Hepatocyte (in vitro differentiated cells): ENCODE measurements at regions not wholly inside any gene's neighbourhood (a gene's known extent, or its start where the extent isn't known, plus 50 kb on each side); places are given as distances from the start of the nearest gene placed in this dataset.

ENCODE experiments used
- DNase-seq: peaks from one replicate; pipeline ENCODE4 v3.0.0-alpha.2; 2016; ENCODE audit warnings: low spot score
- H2AFZ ChIP-seq: fragments of 200-600 bp; sonication (generic); 2 replicates; pipeline ENCODE4 v1.6.0; 2016; ENCODE audit warnings: antibody characterized with exemption, mild to moderate bottlenecking
- H3K27ac ChIP-seq: fragments of 200-600 bp; sonication (generic); 2 replicates; pipeline ENCODE4 v1.5.1; 2016; ENCODE audit warnings: mild to moderate bottlenecking
- H3K27me3 ChIP-seq: fragments of 200-600 bp; sonication (generic); 2 replicates; pipeline ENCODE4 v1.6.1; 2016
- H3K36me3 ChIP-seq: fragments of 200-600 bp; sonication (generic); replicated peaks from 2 replicates; pipeline ENCODE4 v1.5.1; 2016; ENCODE audit warnings: low read depth; ENCODE audit not compliant: insufficient read depth
- H3K4me1 ChIP-seq: fragments of 200-600 bp; sonication (generic); 2 replicates; pipeline ENCODE4 v1.5.1; 2016; ENCODE audit warnings: mild to moderate bottlenecking, moderate library complexity; ENCODE audit not compliant: insufficient read depth
- H3K4me2 ChIP-seq: fragments of 200-600 bp; sonication (generic); 2 replicates; pipeline ENCODE4 v1.6.0; 2016
- H3K4me3 ChIP-seq: fragments of 200-600 bp; sonication (generic); 2 replicates; pipeline ENCODE4 v1.5.1; 2016; ENCODE audit warnings: mild to moderate bottlenecking
- H3K79me2 ChIP-seq: fragments of 200-600 bp; sonication (generic); 2 replicates; pipeline ENCODE4 v1.6.0; 2017; ENCODE audit warnings: mild to moderate bottlenecking
- H3K9me2 ChIP-seq: fragments of 200-600 bp; sonication (generic); replicated peaks from 2 replicates; pipeline ENCODE4 v1.6.0; 2017; ENCODE audit warnings: mild to moderate bottlenecking; ENCODE audit not compliant: insufficient read depth
- H3K9me3 ChIP-seq: fragments of 200-600 bp; sonication (generic); 2 replicates; pipeline ENCODE4 v1.5.1; 2016; ENCODE audit warnings: low read depth, mild to moderate bottlenecking
- H4K20me1 ChIP-seq: fragments of 200-600 bp; sonication (generic); 2 replicates; pipeline ENCODE4 v1.6.0; 2016; ENCODE audit warnings: mild to moderate bottlenecking; ENCODE audit not compliant: insufficient read depth, poor library complexity, severe bottlenecking
- CTCF ChIP-seq: fragments of 200-600 bp; sonication (generic); IDR thresholded peaks from 2 replicates; pipeline ENCODE4 v1.5.1; 2016; ENCODE audit warnings: antibody characterized with exemption, mild to moderate bottlenecking; ENCODE audit not compliant: poor library complexity
- EZH2 ChIP-seq: fragments of 200-600 bp; sonication (generic); IDR thresholded peaks from 2 replicates; pipeline ENCODE4 v1.6.1; 2016; ENCODE audit warnings: antibody characterized with exemption, mild to moderate bottlenecking, borderline replicate concordance
- EZH2phosphoT487 ChIP-seq: fragments of 200-600 bp; sonication (generic); IDR thresholded peaks from one replicate; pipeline ENCODE4 v1.6.1; 2018; ENCODE audit warnings: antibody characterized with exemption, mild to moderate bottlenecking, low read depth, moderate library complexity; ENCODE audit not compliant: unreplicated experiment, severe bottlenecking
- WGBS: methylation state at CpG from one replicate; pipeline ENCODE4 v1.1.6; 2016; ENCODE audit warnings: low lambda C conversion rate; ENCODE audit errors: missing lambda C conversion rate; 5-methylcytosine and 5-hydroxymethylcytosine counted together

GRCh38 chr3:55305696-55306485 lies 181.2 kb downstream of the WNT5A start:
- Histone ChIP-seq H3K4me2 (no peak overlapping the region), H3K27ac (no peak overlapping the region), H3K27me3 (no peaks in the 10 kb centered on the region), H2AFZ (no peak overlapping the region), H3K9me3 (no peaks in the 10 kb centered on the region), H3K9me2 (no peaks in the 10 kb centered on the region), H3K79me2 (no peaks in the 10 kb centered on the region), H3K4me1 (no peaks in the 10 kb centered on the region), H4K20me1 (no peaks in the 10 kb centered on the region), H3K4me3 (no peak overlapping the region), H3K36me3 (no peaks in the 10 kb centered on the region)
- 73% methylated on average over 5 of the region's 5 CpGs for WGBS
- DNase-seq = no peak
- TF ChIP-seq CTCF (no peak), EZH2 (no peak), EZH2phosphoT487 (no peak)

- DNase-seq = no peak
- Histone ChIP-seq H4K20me1 (no peaks in the 10 kb centered on the region), H2AFZ (no peak overlapping the region), H3K27ac (no peak overlapping the region), H3K36me3 (no peaks in the 10 kb centered on the region), H3K79me2 (no peaks in the 10 kb centered on the region), H3K27me3 (no peaks in the 10 kb centered on the region), H3K4me1 (peaks cover 7% of the 10 kb centered on the region), H3K9me2 (no peaks in the 10 kb centered on the region), H3K9me3 (no peaks in the 10 kb centered on the region), H3K4me3 (no peak overlapping the region), H3K4me2 (no peak overlapping the region)
- no peak for TF ChIP-seq CTCF
- TF ChIP-seq EZH2 = no peak
- no peak for TF ChIP-seq EZH2phosphoT487
These were observed 186.4 kb downstream of the WNT5A start for GRCh38 chr3:55300701-55301100.

DNA sequence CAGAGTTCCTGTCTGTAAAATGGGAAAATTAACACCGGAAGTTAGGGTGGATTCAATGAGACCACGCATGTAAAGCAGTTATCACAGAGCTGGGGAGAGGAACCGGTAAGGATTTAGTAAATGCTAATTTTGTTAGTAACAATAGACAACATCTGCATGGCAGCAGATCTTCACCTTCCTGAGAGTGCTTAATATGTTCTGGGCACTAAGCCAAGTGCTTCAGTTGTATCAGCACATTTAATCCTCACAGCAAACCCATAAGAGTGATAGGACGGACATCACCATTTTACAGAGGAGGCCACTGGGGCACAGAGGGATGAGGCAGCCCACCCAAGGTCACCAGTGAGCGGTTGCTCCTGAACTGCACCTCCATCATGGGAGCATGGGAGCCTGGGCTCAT lies 189.4 kb downstream of the WNT5A start:
- no peaks in the 10 kb centered on the region for H3K36me3 ChIP-seq
- H3K9me2 ChIP-seq = no peaks in the 10 kb centered on the region
- no peak overlapping the region for H3K4me3 ChIP-seq
- H3K4me1 ChIP-seq = peaks cover 7% of the 10 kb centered on the region
- no peak overlapping the region for H3K27ac ChIP-seq
- H3K4me2 ChIP-seq = no peak overlapping the region
- WGBS = 67% methylated on average over 5 of the region's 5 CpGs
- no peak overlapping the region for H2AFZ ChIP-seq
- TF ChIP-seq EZH2 = no peak
- TF ChIP-seq CTCF = no peak
- TF ChIP-seq EZH2phosphoT487 = no peak
- no peaks in the 10 kb centered on the region for H4K20me1 ChIP-seq
- no peaks in the 10 kb centered on the region for H3K27me3 ChIP-seq
- DNase-seq = no peak
- no peaks in the 10 kb centered on the region for H3K79me2 ChIP-seq
- H3K9me3 ChIP-seq = no peaks in the 10 kb centered on the region

DNA sequence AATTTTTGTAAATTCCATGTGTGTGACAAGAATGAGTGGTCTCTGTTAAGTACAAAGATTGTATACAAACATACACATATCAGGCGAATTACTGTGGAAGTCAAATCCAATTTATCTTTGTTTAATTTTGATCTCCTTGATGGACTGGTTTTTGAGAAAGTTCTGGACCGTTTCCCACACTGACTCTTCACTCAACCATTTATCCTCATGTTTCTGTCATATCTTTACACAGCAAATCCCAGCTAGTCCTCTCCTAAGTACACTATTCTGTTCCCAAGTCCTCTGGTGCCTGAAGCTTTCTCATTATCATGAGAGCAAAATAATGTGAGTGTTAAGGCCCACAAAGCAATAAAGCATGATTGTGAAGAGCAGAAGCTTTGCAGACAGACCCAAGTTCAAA lies 189.9 kb downstream of the WNT5A start:
- Histone ChIP-seq H4K20me1 (no peaks in the 10 kb centered on the region), H2AFZ (no peak overlapping the region), H3K4me2 (no peak overlapping the region), H3K9me3 (no peaks in the 10 kb centered on the region), H3K27me3 (no peaks in the 10 kb centered on the region), H3K4me1 (peaks cover 7% of the 10 kb centered on the region), H3K79me2 (no peaks in the 10 kb centered on the region), H3K36me3 (no peaks in the 10 kb centered on the region), H3K9me2 (no peaks in the 10 kb centered on the region), H3K4me3 (no peak overlapping the region), H3K27ac (no peak overlapping the region)
- 80% methylated on average over 2 of the region's 2 CpGs for WGBS
- DNase-seq = no peak
- TF ChIP-seq EZH2 (no peak), EZH2phosphoT487 (no peak), CTCF (no peak)
